NCI-H187 (cell line): ENCODE measurements at regions not wholly inside any gene's neighbourhood (a gene's known extent, or its start where the extent isn't known, plus 50 kb on each side); places are given as distances from the start of the nearest gene placed in this dataset.

Experiments used
- DNase-seq, 2 experiments: peaks; one replicate each; lab custom pipeline; 2025; lab: John Stamatoyannopoulos, UW

DNA sequence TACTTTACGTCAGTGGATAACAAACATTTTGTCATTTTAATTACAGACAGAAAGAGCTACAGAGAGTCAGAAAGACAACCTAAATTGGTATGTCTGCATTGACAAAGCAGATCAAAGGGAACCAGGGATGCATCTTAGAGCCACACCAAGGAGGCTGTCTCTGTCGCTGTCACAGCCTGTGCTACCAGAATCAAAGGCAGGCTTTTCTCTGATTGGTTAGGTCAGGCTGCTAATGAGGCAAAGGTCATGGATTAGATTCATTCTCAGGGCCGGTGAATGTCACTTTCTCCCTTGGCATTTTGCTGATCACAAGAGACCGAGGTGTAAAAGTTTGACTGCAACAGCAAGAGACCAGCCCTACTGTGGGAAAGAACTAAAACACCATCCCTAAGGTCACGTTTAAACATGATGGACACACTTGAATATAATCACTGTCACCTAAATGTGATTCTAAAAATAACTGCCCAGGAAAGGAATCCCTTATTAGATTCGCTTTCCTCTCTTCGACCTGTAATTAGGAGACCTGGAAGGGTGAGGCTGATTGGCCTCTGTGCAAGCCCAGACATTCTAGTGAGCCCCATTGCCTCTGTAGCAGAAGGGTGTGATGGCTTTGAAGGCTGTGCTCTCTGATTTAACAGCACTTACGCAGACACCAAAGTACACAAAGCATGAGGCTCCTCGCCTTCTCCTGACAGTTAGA lies 314.4 kb upstream of the NBEA start:
- DNase-seq = peak in 1 of 2 experiments; percentile 17

DNA sequence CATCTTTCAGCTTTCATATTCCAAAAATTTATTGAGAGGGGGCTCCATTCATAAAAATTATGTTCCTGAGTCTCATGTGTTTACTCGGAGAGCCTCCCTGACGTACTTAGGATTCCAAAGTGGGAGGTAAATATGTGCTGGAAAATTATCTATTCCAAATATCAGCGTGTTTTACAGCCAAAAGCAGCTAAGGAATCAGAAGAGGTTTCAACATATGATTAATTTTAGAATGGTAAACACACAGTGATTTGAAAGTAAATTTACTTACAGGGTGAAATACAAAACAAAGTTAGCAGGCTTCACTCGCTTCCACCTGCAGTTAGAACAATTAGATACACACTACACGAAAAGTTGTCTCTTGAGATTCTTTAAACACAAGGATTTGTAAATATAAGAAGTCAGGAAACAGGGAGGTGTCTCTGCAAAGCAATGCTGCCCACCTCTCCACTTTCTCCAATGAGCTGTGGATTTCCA lies 313.8 kb upstream of the NBEA start:
- DNase-seq = no peak

DNA sequence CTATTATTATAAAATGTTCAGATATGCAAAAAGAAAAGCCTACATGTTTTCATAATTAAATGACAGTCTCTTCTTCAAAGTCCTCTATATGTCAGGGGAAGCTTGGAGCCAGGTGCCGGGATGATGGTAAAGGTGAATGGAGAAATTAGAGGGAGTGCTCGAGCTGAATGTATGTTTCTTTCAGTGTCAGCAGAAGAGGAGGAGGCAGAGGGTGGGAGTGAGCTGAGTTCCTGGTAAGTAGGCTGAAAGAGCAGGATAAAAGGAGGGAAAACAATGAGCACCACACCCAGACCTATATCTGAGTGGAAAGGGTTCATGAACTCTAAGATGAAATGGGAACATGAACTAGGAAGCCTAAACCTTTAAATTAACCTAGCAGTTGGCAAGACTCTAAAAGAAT lies 307.6 kb upstream of the NBEA start:
- peak in 1 of 2 experiments; percentile 31 for DNase-seq

DNA sequence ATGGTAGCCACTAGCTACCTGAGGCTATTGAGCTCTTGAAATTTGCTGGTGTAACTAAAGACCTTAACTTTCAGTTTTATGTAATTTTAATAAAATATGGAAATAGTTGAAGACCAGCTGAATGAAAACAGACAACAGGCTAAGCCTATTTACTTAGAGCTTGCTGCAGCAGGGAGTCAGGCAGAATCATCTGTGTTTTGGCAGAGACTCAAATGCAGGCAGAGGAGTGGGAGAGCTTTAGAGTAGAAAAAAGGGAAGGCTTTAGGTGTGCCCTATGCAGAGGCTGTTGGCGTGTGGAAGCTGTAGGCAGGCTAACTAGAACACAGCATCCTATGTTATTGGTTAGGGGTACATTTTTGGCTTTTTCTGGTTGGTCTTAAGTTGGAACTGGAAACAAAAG lies 304.9 kb upstream of the NBEA start:
- no peak for DNase-seq

DNA sequence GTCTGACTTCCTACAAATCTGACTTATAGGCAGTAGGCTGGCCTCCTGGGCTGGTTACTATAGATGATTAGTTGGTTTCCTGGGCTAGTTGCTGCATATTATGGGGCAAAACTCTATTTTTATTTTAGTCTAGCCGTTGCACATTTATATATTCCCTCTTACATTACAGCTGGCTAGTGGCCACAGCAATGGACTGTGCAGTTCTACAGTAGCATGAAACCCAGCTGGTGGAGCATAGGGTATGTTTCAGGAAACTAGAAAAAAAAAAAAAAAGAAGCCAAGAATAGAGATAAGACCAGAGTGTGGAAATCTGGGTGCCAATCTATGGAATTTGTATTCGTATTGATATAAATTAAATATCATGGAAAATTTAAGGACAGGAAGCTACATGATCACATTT lies 304.4 kb upstream of the NBEA start:
- no peak for DNase-seq

DNA sequence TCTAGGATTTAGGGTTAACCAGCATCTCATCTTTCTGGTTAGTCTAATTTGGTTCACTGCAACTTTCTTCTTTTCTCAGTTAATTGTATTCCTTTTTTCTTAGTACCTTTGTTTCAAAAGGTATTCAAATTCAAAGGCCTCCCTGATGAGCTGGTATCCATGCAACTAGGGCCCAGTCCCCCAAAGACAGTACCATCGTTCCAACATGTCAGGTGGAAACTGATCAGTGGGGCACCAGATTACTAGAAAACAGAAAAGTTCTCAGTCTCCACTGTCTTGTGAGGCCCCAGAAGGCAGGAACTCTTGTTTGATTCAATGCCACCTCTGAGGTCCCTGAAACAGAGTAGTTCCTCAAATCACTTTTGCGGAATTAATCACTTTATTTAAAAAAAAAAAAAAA lies 303.2 kb upstream of the NBEA start:
- no peak for DNase-seq

DNA sequence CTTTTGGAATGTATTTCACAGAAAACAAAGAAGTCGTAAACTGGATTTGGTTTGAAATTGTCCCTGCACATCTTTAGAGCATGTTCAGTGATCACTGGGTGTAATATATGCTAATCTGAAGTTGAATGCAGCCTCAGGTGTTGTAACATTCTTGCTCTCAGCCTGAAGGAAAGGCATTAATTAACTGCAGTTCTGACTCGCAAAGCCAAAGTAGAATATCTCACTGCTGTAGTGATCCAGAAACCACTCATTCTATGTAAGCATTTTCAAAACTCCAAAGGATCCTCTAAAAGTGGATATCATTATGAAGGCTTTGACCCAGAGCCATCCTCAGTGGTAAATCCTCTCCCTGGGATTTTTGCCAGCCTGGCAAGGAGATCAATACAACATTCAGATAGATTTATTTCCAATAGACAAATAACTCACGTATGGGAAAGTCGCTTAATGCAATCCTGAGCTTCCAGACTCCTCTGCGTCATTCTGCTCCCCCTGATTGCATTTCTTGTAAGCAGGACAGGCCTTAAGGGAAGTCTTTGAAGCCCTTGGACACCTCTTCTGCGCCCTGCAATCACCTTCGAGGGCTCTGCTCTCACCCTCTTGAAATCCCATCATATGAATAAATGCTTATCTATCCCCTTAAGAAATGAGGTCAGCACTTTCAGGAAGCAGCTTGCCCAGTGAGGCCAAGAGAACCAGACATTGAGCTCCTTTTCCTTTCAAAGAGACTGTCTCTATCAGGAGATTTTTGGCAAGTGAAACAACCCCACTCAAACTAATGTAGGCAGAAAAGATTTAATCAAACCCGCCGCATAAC lies 301.7 kb upstream of the NBEA start:
- DNase-seq = no peak

DNA sequence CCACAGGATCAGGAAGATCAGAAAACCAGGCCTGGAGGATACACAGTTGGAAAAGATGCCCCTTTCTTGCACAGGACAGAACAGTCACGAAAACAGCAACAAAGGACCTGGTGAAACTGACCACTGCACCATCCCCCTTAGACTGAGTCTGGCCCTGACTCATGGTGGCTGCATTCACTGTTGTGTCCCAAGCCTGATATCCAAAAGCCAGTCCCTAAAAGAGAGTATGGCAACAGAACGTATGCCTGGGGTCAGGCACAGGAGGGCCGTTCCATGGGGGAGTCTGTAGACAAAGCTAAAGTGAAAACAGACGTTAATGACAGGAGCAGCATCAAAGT lies 301.1 kb upstream of the NBEA start:
- no peak for DNase-seq

DNA sequence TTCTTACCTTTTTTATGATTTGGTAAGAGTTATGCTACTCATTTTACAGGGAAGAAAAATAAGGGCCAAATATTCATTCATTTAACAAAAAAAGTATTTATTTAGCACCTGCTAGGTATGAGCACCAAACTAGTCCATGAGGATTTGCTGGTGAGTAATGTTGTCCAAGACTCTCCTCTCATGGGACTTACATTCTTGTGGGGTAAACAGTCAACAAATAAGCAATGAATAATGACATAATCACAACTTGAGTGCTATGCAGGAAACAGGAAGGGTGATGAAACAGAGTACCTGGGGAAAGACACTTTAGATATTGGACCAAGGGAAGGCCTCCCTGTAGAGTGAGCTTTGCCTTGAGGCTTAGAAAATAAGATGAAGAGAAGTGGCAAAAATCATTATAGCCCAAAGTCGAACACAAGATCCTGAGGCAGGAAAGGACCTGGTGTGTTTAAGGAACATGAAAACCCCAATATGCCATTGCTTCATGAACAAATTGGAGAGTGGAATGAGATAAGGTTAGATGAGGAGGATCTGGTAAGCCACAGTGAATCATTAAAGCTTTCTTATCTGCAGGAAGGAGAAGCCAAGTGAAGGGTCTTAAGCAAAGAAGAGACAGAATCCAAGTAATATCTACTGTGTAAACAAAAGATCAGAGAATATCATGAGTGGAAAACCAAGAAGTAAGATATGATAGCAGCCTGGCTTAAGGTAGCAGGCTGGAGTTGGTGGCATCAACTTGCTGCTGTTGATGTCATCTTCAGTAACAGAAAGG lies 294.5 kb upstream of the NBEA start:
- DNase-seq = no peak

DNA sequence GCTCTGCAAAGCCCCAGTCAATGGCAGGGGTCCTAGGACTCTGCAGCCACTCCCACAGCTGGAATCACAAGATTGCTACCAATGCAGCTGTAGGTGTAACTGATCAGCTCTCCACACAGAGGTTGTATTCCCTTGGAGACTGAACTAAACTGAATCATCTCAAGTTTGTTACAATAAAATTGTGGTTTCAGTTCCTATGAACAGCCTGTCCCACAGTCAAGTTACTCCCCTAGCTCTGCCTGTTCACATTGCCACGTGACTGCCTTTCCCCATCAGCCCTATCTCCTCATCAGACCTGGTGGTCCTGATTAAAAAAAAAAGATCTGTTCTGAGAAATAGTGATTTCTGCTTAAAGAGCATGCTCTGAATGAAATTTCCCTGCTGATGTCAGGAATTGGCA lies 287.9 kb upstream of the NBEA start:
- DNase-seq = no peak

DNA sequence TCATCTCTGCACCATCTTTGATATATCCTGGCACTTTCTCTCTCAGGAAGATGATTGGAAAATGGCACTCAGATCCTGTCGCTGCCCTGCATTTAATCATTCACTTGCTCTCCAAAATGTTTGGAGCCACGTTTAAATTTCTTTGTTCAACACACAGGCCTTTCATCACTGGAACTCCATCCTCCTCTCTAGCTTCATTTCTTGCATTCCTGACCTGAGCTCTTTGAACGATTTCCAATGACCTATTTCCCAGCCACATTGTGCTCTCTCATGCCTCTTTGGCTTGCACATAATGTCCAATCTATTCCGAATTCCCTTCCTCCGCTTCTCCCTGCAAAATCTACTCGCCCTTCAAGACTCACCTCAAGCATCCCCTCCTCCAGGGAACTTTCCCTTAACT lies 287.4 kb upstream of the NBEA start:
- no peak for DNase-seq

DNA sequence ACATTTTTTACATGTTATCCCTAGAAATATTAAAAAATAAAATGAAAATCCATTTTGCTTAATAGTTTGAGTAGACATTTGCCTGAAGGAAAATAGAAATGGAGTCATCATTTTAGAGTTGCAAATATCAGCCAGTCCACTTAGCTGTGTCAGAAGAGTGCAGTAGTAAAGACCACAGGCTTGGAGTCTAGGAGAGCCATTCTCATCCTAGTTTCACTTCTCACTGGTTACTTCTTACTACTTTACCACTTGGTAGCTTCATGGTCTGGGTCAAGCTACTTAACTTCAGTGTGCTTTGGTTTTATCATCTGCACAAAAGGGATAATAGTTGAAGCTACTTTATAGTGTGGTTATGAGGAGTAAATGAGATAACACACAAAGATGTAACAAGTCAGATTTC lies 286.5 kb upstream of the NBEA start:
- no peak for DNase-seq

DNA sequence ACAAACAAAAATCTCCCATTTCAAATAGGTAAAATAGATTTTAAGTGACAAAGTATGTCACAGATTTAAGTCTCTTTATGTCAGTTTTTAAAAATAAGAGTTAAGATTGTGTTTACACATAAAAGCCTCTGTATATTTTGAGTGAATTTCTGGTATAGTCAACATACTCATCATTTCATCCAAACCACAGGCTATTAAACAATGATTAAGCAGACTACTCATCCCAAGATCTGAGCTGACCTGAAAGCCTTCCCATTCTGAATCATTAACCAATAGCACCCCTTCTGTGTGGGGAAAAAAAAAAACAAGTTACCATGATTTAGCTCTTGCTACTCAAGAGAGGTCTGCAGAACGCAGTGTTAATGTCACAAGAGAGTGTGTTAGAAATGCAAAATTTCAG lies 284.4 kb upstream of the NBEA start:
- DNase-seq = no peak

DNA sequence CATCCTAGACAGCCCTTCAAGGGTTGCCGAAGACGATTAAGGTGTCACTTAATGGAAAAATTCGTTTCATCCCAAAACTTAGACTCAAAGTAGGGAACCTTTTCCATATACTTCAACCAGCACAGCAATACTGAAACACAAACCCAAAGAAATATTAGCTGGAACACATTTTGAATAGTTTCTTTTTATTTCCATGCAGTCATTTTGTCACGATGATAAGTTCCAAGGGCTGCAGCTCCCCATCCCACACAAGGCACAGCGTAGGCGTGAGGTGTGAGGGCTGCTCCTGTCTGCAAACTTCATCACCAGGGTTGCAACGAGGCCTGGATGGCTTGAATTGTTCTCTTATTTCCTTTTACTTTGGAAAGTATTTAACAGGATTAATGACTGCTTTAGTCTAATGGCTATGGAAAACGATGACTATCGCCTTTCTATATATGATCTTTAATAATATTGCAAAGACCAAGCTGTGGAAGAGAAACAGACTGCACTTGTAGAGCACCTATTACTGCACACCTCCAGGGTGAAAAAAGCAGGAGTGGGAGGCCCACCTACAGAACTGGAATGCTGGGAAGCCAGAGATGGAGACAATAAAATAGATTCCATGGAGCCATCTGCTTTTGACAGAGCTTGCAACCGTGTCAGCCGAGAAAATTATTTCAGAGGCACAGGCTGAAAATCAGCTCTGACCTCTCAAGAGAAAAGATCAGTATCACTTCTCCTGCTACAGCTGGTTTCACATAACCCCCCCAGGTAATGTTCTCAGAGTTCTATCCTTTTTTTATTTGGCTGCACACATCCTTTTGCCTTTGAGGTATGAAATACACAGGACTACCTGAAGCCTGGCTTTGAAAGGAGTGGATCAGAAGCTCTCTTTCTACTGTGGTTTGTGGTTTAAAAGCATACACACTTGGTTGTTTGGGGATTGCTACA lies 274.5 kb upstream of the NBEA start:
- DNase-seq = no peak

DNA sequence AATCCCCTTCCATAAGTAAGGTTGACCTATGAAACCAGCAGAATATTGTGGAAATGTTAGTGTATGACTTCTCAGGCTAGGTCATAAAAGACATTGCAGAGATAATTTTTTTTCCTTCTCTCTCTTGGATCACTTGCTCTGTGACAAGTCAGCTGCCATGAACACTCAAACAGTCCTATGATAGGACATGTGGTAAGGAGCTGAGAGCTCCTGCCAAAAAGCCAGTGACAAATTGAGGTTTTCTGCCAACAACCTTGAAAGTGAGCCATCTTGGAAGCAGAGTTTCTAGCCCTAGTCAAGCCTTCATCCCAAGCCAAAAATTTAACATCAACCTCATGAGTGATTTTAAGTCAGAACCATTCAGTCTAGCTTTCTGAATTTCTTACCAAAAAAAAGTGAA lies 270.9 kb upstream of the NBEA start:
- no peak for DNase-seq

DNA sequence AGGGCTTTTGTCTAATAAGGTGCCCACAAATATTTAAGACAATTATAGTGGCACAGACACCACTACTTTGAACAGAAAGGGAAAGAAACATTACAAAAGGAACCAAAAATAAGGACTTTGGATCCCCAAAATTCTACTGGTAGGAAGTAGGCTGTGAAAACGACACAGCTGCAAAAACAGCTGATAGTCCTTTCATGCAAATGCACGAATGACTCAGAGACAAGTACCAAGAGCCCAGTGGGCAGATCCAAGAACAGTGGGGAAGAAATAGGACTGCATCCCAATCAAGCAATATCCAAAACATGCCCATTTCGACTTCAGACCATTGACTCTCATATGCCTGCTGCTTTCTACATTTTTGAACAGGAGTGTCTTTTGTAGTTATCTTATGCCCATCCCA lies 269.4 kb upstream of the NBEA start:
- DNase-seq = no peak

DNA sequence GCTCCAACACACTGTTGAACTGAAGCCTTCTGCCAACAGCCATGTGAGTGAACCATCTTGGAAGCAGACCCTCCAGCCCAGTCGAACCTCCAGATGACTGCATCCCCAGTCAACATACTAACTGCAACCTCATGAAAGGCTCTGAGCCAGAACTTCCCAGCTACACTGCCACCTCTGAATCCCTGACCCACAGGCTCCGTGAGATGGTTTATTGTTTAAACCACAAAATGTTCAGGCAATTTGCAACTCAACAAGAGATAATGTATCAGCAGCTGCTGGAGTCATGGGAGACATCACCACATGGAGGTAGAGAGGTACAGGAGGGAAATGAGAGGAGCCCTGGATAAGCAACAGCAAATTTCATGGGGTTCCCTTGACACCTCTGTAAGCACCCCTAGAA lies 266.4 kb upstream of the NBEA start:
- no peak for DNase-seq

DNA sequence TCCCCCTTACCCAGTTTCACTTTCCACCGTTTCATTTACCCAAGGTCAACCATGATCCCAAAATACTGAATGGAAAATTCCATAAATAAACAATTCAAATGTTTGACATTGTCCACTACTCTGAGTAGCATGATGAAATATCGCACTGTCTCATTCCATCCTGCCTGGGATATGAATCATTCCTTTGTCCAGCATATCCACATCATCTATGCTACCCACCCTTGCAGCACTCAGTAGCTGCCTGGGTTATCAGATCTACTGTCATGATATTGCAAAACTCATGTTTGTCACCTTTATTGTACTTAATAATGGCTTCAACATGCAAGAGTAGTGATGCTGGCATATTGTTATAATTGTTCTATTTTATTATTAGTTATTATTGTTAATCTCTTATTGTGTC lies 263.9 kb upstream of the NBEA start:
- no peak for DNase-seq

DNA sequence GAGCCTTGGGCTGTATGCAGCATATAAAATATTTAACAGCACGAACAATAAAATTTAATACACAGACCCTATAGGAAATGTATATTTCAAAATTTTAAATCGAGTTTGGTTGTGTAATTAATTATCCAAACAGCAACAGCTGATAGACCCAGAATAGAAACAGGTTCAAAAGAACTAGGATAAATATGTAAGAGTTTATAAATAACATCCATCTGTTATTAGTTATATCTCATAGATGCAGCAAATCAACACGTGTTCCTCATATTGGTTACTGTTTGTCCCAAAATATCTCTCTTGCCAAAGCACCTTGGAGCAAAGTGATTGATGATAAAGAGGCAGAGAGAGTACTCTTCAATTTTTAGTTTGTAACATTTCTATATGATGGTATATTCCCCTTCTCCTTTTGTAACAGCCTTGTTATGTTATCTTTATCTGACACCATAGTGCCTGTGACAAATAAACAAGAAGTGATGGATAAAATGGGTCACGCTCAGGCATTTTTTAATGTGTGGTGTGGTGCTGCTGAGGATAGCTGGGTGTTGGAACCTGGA lies 260.6 kb upstream of the NBEA start:
- DNase-seq = no peak

DNA sequence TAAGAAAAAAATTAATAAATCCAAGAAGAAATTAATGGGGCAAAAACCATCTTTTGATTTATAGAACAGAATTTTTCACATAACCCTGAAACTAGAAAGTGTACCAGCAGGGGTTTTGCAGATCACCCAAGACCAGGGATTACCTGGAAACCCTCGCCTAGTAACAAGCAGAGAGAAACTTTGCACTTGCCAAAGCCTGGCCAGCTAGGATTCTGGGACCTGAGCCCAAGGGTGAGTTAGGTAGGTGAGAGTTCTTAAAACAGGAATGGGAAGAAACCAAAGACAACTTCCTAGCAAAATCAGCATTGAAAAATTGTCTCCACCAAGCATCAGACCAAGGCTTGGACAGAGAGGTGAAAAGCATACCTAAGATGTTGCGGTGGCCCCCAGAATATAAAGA lies 247.0 kb upstream of the NBEA start:
- no peak for DNase-seq

DNA sequence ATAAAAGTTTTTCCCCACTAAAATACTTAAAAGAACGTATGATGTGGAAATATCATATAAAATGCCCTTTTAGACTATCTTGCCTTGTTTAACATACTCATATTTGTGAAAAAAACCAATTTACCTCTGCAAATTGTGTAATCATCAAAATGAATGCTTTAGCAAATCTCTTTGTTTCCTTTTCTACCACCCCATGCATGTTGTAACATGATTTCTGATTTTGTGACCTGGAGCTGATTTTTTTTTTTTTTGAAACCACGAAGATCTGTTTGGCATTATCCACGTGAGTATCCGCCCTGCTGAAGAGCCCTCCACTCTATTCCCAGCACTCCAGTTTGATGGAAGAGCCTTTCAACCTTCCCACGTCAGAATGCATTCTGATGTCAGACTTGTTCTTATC lies 245.8 kb upstream of the NBEA start:
- DNase-seq = peak; percentile 16 to 27

DNA sequence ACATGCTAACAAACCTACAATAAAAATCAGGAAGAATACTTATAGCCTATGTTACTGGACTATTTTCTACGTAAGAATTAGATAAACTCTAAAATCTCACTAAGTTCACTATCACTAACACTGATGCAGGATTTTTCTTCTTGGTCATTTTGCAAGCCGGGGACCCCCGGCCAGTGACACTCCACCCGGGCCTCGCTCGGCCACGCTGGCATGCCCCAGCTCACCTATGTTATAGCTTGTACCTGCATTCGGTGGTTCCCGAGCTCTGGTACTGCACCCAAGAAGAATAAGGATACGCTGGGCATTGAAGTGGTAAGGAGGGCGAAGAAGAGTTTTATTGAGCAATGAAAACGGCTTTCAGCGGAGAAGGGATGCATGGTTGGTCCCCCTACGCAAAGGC lies 245.3 kb upstream of the NBEA start:
- DNase-seq = no peak
